ENCODE measurements at regions not wholly inside any gene's neighbourhood (a gene's known extent, or its start where the extent isn't known, plus 50 kb on each side); places are given as distances from the start of the nearest gene placed in this dataset.
"Not testable (repeated sequence)": the region's sequence is repeated elsewhere in the genome, so short reads cannot be mapped to it uniquely, and the experiment has no call there.

DNA sequence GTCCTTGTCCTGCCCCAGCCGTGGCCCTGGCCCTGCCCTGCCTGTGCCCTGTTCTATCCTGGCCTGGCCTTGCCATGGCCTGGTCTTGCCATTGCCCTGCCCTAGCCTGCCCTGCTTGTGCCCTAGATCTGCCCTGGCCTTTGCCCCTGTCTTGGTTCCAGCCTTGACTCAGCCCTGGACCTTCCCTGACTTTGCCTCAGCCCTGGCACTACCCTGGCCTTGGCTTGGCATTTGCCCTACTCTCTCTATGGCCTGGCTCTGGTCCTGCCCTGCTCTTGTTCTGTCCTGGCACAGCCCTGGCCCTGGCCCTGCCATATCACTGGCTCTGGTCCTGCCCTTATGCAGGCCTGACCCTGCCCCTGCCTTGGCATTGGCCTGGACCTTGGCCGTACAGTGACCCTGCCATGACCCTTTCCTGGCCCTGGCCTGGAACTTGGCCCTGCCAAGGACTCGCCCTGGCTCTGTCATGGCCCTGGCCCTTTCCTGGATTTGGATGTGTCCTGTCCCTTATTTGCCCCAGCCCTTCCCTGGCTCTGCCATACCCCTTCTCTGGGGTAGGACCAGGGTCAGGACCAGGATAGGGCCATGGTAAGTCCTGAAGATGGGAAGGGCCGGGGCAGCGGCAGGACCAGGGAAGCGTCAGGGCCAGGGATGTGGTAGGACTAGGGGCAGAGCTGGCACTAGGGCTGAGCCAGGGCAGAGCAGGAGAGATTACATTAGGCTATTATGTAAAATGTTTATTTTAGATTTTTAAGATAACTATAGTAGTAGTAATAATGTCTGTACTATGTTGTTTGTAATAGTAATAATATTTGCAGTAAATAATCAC, 254.5 kb downstream of the TP53TG3F start:
- H3K9me3 Mint-ChIP-seq (ENCODE audit: low read depth): peaks cover 11% of the 10 kb centered on the region
- not testable (repeated sequence) for H3K27me3 Mint-ChIP-seq (ENCODE audit: low read depth); H3K27ac Mint-ChIP-seq (ENCODE audit: unreplicated experiment); DNase-seq (ENCODE audit: low spot score); H3K4me3 Mint-ChIP-seq (ENCODE audit: unreplicated experiment); H3K4me1 Mint-ChIP-seq (ENCODE audit: low read depth); H3K36me3 Mint-ChIP-seq (ENCODE audit: low read depth)

DNA sequence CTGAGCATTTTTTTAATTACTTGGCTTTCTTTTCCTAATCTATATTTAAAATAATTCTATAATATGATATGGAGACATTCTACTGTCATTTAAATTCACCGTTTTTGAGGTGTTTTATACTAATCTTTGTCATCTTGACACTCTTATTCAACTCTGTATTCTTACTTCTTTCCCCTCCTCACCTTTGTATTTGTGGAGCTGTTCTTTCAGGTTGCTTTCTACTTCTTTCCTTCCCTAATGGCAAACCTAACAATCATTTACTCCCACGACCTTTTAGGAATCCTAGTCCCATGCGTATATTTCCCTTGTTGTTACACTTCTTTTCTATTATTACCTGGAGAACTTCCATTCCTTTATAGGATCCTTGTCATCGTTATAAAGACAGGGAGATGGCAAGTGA, 271.8 kb downstream of the TP53TG3F start:
- H3K4me1 Mint-ChIP-seq (ENCODE audit: low read depth); H3K9me3 Mint-ChIP-seq (ENCODE audit: low read depth); H3K36me3 Mint-ChIP-seq (ENCODE audit: low read depth); H3K4me3 Mint-ChIP-seq (ENCODE audit: unreplicated experiment); H3K27ac Mint-ChIP-seq (ENCODE audit: unreplicated experiment); DNase-seq (ENCODE audit: low spot score); H3K27me3 Mint-ChIP-seq (ENCODE audit: low read depth): not testable (repeated sequence)

DNA sequence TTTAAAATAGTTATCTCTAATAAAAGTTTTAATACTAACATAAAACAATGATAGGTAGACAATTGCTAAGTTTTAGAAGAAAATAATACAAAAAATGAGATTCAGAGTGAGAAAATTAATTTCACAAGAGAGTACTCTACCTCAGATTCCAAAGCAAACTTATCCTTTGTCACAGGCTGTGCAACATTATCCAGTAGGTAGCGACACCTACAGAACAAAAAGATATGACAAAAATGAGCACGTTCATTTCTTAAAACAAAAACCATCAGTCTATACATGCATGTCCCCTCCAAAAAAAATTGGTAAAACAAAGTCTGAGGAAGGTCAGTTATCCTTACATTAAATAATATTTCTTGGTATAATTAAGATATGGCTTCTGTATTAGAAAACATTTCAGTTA, 275.2 kb downstream of the TP53TG3F start:
- not testable (repeated sequence) for H3K9me3 Mint-ChIP-seq (ENCODE audit: low read depth); H3K36me3 Mint-ChIP-seq (ENCODE audit: low read depth); H3K27me3 Mint-ChIP-seq (ENCODE audit: low read depth); H3K27ac Mint-ChIP-seq (ENCODE audit: unreplicated experiment); H3K4me1 Mint-ChIP-seq (ENCODE audit: low read depth); H3K4me3 Mint-ChIP-seq (ENCODE audit: unreplicated experiment); DNase-seq (ENCODE audit: low spot score)

DNA sequence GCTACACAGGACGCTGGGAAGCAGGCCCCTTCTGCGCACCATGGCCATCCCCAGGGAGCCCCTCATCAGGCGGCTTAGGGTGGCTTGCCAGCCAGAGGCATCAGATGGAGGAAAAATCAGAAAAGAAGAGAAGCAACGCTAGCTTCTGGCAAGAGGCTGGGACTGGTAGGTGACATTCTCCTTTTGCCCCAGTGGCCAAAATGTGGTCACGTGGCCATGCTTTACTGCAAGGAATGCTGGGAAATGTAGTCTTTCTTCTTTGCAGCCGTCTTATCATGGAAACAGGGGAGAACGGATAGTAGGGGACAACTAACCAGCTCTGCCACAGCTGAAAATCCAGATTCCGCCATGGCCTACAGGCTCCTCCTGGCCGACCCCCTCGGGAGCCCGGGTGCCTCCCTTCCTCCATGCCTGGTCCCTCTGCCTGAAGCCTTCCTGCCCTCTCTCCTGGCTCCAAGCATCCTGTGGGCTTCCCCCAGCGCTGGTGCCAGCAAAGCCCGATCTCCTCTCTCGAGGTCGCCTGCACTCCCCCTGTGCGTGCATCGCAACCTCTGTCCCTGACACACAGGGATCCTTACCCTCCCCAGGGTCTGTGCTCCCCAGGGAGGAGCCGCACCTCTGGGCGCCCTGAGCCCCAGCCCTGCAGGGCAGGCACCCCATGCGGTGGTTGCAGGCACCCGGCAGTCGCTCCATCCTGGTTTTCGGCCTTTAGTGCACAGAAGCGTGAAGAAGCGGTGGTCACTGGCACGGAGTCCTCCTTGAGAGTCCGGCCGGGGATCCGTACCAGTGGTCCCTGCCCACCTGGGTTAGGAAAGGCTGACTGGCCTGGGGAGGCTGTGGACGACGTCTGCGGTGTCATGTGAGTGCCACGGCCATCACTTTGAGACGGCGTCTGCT, 307.7 kb downstream of the TP53TG3F start:
- not testable (repeated sequence) for H3K27me3 Mint-ChIP-seq (ENCODE audit: low read depth); H3K4me1 Mint-ChIP-seq (ENCODE audit: low read depth); H3K9me3 Mint-ChIP-seq (ENCODE audit: low read depth); H3K4me3 Mint-ChIP-seq (ENCODE audit: unreplicated experiment); H3K27ac Mint-ChIP-seq (ENCODE audit: unreplicated experiment); DNase-seq (ENCODE audit: low spot score); H3K36me3 Mint-ChIP-seq (ENCODE audit: low read depth)

DNA sequence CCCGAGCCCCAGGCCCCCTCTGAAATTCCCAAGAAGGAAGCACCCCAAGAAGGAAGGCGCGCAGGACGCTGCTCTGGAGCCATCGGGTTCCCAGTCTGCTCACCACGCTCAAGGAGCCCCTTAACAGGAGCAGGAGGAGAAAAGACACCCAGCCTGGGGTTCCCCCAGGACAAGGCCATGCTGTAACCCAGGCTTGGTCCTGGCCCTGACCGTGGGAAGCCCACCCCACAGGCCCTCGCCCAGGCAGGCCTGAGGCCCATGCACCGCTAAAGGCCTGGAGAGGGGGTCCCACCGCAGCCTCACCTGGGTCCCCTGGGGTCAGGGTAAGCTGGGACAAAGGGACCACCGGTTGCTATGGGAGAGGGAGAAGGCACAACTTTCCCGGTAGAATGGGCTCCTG, 309.3 kb downstream of the TP53TG3F start:
- H3K4me1 Mint-ChIP-seq (ENCODE audit: low read depth); H3K4me3 Mint-ChIP-seq (ENCODE audit: unreplicated experiment); DNase-seq (ENCODE audit: low spot score); H3K9me3 Mint-ChIP-seq (ENCODE audit: low read depth); H3K27ac Mint-ChIP-seq (ENCODE audit: unreplicated experiment); H3K27me3 Mint-ChIP-seq (ENCODE audit: low read depth); H3K36me3 Mint-ChIP-seq (ENCODE audit: low read depth): not testable (repeated sequence)

DNA sequence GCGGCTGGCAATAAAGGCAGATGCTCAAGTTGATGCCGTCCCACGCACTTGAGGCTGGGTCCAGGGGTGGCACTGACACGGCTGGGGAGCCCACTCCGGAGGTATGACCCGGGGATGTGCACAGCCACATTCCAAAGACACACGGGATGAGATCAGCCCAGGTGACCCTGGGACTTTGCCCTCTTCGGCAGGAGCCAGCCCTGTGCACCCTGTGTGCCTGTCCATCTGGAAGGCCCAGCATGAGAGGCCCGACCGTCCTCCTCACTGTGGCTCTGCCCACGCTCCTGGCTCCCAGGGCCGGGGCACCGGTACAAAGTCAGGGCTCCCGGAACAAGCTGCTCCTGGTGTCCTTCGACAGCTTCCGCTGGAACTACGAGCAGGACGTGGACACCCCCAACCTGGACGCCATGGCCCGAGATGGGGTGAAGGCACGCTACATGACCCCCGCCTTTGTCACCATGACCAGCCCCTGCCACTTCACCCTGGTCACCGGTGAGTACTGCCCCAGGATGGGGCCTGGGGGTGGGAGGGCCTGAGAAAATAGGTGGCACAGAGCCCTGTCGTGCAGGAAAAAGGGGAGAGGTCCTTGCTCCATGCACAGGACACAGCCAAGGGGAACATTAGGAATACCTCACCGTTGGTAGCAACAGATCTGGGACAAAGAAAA, 309.9 kb downstream of the TP53TG3F start:
- not testable (repeated sequence) for H3K36me3 Mint-ChIP-seq (ENCODE audit: low read depth); H3K9me3 Mint-ChIP-seq (ENCODE audit: low read depth); H3K27ac Mint-ChIP-seq (ENCODE audit: unreplicated experiment); H3K4me3 Mint-ChIP-seq (ENCODE audit: unreplicated experiment); H3K4me1 Mint-ChIP-seq (ENCODE audit: low read depth); H3K27me3 Mint-ChIP-seq (ENCODE audit: low read depth); DNase-seq (ENCODE audit: low spot score)

DNA sequence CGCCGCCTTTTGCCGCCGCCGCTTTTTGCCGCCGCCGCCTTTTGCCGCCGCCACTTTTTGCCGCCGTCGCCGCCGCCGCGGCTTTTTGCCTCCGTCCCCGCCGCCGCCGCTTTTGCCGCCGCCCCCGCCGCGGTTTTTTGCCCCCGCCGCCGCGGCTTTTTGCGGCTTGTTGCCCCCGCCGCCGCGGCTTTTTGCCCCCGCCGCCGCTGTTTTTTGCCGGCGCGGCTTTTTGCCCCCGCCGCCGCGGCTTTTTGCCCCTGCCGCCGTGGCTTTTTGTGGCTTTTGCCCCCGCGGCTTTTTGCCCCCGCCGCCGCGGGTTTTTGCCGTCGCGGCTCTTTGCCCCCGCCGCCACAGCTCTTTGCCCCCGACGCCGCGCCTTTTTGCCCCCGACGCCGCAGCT, 311.1 kb downstream of the TP53TG3F start:
- H3K27ac Mint-ChIP-seq (ENCODE audit: unreplicated experiment); H3K9me3 Mint-ChIP-seq (ENCODE audit: low read depth); H3K27me3 Mint-ChIP-seq (ENCODE audit: low read depth): not testable (repeated sequence)

DNA sequence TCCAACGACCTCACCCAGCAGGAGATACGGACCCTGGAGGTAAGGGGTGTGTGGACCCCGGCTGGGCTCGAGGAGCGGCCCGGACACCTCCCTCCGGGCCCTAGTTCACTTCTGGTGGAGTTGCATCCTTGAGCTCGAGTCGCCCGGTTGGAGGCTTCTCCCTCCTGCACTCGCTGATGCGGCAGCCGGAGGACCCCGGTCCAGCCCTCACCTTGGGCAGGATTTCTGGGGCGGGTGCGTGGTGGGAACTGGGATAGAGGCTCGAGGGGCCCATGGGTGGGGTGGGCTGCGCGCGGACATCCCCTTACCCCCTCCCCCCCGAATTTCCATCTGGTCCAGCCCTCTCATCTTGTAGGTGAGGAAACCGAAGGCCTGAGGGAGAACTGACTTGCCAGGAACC, 311.8 kb downstream of the TP53TG3F start:
- H3K4me3 Mint-ChIP-seq (ENCODE audit: unreplicated experiment); H3K36me3 Mint-ChIP-seq (ENCODE audit: low read depth); H3K9me3 Mint-ChIP-seq (ENCODE audit: low read depth): not testable (repeated sequence)

More for the DNA sequence above, 311.1 kb downstream of the TP53TG3F start:
- not testable (repeated sequence) for H3K4me1 Mint-ChIP-seq (ENCODE audit: low read depth); H3K4me3 Mint-ChIP-seq (ENCODE audit: unreplicated experiment); H3K36me3 Mint-ChIP-seq (ENCODE audit: low read depth); DNase-seq (ENCODE audit: low spot score)

DNA sequence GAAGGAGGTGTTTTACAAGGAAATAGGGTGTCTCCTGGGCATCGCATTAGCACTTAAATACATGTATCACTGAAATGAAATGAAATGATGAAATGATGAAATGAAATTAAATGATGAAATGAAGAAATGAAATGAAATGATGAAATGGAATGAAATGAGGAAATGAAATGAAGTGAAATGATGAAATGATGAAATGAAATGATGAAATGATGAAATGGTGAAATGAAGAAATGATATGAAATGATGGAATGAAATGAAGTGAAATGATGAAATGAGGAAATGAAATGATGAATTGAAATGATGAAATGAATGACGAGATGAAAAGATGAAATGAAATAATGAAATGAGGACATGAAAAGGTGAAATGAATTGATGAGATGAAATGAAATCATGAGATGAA, 314.6 kb downstream of the TP53TG3F start:
- peak overlapping the region; percentile 69 for H3K27ac Mint-ChIP-seq (ENCODE audit: unreplicated experiment)
- not testable (repeated sequence) for H3K4me3 Mint-ChIP-seq (ENCODE audit: unreplicated experiment); H3K27me3 Mint-ChIP-seq (ENCODE audit: low read depth); H3K36me3 Mint-ChIP-seq (ENCODE audit: low read depth); H3K9me3 Mint-ChIP-seq (ENCODE audit: low read depth); H3K4me1 Mint-ChIP-seq (ENCODE audit: low read depth); DNase-seq (ENCODE audit: low spot score)

More for the DNA sequence above, 311.8 kb downstream of the TP53TG3F start:
- H3K27me3 Mint-ChIP-seq (ENCODE audit: low read depth); DNase-seq (ENCODE audit: low spot score); H3K27ac Mint-ChIP-seq (ENCODE audit: unreplicated experiment); H3K4me1 Mint-ChIP-seq (ENCODE audit: low read depth): not testable (repeated sequence)

DNA sequence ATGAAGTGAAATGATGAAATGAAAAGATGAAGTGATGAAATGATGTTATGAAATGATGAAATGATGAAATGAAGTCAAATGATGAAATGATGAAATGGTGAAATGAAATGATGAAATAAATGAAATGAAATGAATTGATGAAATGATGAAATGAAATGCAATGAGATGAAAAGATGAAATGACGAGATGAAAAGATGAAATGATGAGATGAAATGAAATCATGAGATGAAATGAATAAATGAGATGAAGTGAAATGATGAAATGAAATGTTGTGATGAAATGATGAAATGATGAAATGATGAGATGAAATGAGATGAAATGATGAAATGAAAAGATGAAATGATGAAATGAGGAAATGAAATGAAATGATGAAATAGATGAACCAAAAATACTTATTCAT, 315.3 kb downstream of the TP53TG3F start:
- DNase-seq (ENCODE audit: low spot score); H3K4me3 Mint-ChIP-seq (ENCODE audit: unreplicated experiment); H3K36me3 Mint-ChIP-seq (ENCODE audit: low read depth); H3K27me3 Mint-ChIP-seq (ENCODE audit: low read depth); H3K4me1 Mint-ChIP-seq (ENCODE audit: low read depth); H3K9me3 Mint-ChIP-seq (ENCODE audit: low read depth): not testable (repeated sequence)
- H3K27ac Mint-ChIP-seq (ENCODE audit: unreplicated experiment): peak overlapping the region; percentile 43

DNA sequence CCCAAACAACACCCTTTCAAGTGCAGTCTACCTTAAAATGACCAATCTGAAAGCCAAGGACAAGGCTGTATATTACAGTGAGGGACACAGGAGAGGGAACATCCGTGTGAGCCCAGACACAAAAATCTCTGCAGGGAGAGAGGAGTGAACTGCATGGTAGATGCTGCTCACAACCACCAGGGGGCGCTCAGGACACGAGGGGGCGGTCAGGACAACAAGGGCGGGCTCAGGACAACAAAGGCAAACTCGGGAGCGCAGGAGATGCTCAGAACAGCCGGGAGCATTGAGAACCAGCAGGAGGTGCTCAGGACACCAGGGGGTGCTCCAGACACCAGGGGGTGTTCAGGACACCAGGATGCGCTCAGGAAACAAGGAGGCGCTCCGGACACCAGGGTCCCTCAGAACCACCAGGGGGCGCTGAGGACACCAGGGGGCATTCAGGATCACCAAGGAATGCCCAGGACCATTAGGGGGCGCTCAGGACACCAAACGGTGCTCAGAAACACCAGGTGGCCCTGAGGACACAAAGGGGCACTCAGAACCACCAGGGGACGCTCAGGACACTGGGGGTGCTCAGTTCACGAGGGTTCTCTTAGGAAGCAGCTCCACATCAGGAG, 357.0 kb downstream of the TP53TG3F start:
- H3K27me3 Mint-ChIP-seq (ENCODE audit: low read depth): not testable (repeated sequence)

DNA sequence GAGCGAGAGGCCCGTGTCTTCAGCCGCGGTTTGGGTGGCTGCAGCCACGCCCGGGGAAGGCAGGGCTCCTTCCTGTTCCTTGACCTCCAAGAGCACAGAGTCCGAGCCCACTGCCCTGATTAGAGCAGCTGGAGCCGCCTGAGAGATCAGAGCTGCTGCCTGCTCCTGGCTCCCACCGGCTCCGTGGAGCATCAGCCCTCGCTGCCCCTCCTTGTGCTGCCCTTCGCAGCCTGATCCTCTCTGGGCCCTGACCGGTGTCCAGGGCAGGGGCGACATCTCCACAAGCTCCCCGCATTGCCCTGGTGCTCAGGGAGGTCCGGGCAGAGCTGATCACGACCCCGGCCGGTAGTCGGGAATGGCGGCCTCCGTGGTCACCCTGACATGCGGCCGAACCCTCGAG, 365.3 kb downstream of the TP53TG3F start:
- not testable (repeated sequence) for H3K4me3 Mint-ChIP-seq (ENCODE audit: unreplicated experiment); H3K36me3 Mint-ChIP-seq (ENCODE audit: low read depth); H3K27me3 Mint-ChIP-seq (ENCODE audit: low read depth); H3K9me3 Mint-ChIP-seq (ENCODE audit: low read depth); H3K4me1 Mint-ChIP-seq (ENCODE audit: low read depth); H3K27ac Mint-ChIP-seq (ENCODE audit: unreplicated experiment)
- peak; percentile 69 for DNase-seq (ENCODE audit: low spot score)

More for the DNA sequence above, 357.0 kb downstream of the TP53TG3F start:
- not testable (repeated sequence) for H3K36me3 Mint-ChIP-seq (ENCODE audit: low read depth); H3K4me3 Mint-ChIP-seq (ENCODE audit: unreplicated experiment); H3K9me3 Mint-ChIP-seq (ENCODE audit: low read depth); DNase-seq (ENCODE audit: low spot score); H3K27ac Mint-ChIP-seq (ENCODE audit: unreplicated experiment); H3K4me1 Mint-ChIP-seq (ENCODE audit: low read depth)
